Neural cell (in vitro differentiated cells): ENCODE measurements at regions not wholly inside any gene's neighbourhood (a gene's known extent, or its start where the extent isn't known, plus 50 kb on each side); places are given as distances from the start of the nearest gene placed in this dataset.

Source experiments
- H2AFZ ChIP-seq: fragments of 200-600, 300-800 bp; sonication (generic), shearing (Covaris generic); 2 replicates; pipeline ENCODE4 v1.6.0; 2014; ENCODE audit warnings: low read depth, mild to moderate bottlenecking, antibody characterized with exemption, low read length, moderate library complexity
- H3F3A ChIP-seq: fragments of 200-600 bp; shearing (Covaris generic); 2 replicates; pipeline ENCODE4 v1.6.1; 2016; ENCODE audit warnings: mild to moderate bottlenecking, moderate library complexity, mixed read lengths, antibody characterized with exemption, low read length; ENCODE audit not compliant: insufficient read depth, poor library complexity, severe bottlenecking
- H3K27ac ChIP-seq: fragments of 200-600, 300-800 bp; sonication (generic), shearing (Covaris generic); 2 replicates; pipeline ENCODE4 v1.5.1; 2014; ENCODE audit warnings: mild to moderate bottlenecking, low read length, moderate library complexity
- H3K27me3 ChIP-seq: fragments of 300-800, 200-600 bp; sonication (generic), shearing (Covaris generic); 2 replicates; pipeline ENCODE4 v1.6.0; 2014; ENCODE audit warnings: mild to moderate bottlenecking, low read depth, low read length, moderate library complexity; ENCODE audit not compliant: insufficient read depth
- H3K36me3 ChIP-seq: fragments of 300-800, 200-600 bp; sonication (generic), shearing (Covaris generic); 2 replicates; pipeline ENCODE4 v1.5.1; 2014; ENCODE audit warnings: mild to moderate bottlenecking, antibody characterized with exemption, low read length, moderate library complexity; ENCODE audit not compliant: insufficient read depth
- H3K4me2 ChIP-seq: fragments of 300-800, 200-600 bp; sonication (generic), shearing (Covaris generic); 2 replicates; pipeline ENCODE4 v1.6.0; 2014; ENCODE audit warnings: mild to moderate bottlenecking, low read length
- H3K4me3 ChIP-seq: fragments of 300-800, 200-600 bp; sonication (generic), shearing (Covaris generic); 2 replicates; pipeline ENCODE4 v1.5.1; 2014; ENCODE audit warnings: mild to moderate bottlenecking, low read length, moderate library complexity
- H3K79me2 ChIP-seq: fragments of 200-600 bp; shearing (Covaris generic); replicated peaks from 2 replicates; pipeline ENCODE4 v1.6.0; 2014; ENCODE audit warnings: mild to moderate bottlenecking, low read length, moderate library complexity; ENCODE audit not compliant: insufficient read depth
- H3K9ac ChIP-seq: fragments of 300-800, 200-600 bp; sonication (generic), shearing (Covaris generic); 2 replicates; pipeline ENCODE4 v1.6.1; 2016; ENCODE audit warnings: mild to moderate bottlenecking, low read length, mixed read lengths
- H3K9me2 ChIP-seq: fragments of 200-600 bp; shearing (Covaris generic); 2 replicates; pipeline ENCODE4 v1.6.1; 2016; ENCODE audit warnings: mild to moderate bottlenecking, low read length, mixed read lengths; ENCODE audit not compliant: insufficient read depth
- H3K9me3 ChIP-seq: fragments of 200-600, 300-800 bp; sonication (generic), shearing (Covaris generic); 2 replicates; pipeline ENCODE4 v1.6.1; 2016; ENCODE audit warnings: mild to moderate bottlenecking, mixed run types, low read length, moderate library complexity, mixed read lengths
- H4K20me1 ChIP-seq: fragments of 200-600 bp; shearing (Covaris generic); 2 replicates; pipeline ENCODE4 v1.6.1; 2016; ENCODE audit warnings: mild to moderate bottlenecking, mixed run types; ENCODE audit not compliant: insufficient read depth
- EP300 ChIP-seq: fragments of 450-650 bp; conservative IDR thresholded peaks from 2 replicates; pipeline ENCODE4 v1.6.1; 2014; ENCODE audit warnings: antibody characterized with exemption, mild to moderate bottlenecking, moderate library complexity; ENCODE audit not compliant: poor library complexity, severe bottlenecking
- EZH2 ChIP-seq: fragments of 200-600, 300-800 bp; shearing (Covaris generic), sonication (generic); IDR thresholded peaks from 2 replicates; pipeline ENCODE4 v1.6.1; 2014; ENCODE audit warnings: antibody characterized with exemption, low read length, borderline replicate concordance, mild to moderate bottlenecking; ENCODE audit not compliant: insufficient read depth, poor library complexity, severe bottlenecking
- MXI1 ChIP-seq: fragments of 450-650 bp; conservative IDR thresholded peaks from 2 replicates; pipeline ENCODE4 v1.6.1; 2014; ENCODE audit warnings: antibody characterized with exemption, mild to moderate bottlenecking; ENCODE audit not compliant: poor library complexity, severe bottlenecking
- POLR2AphosphoS5 ChIP-seq: IDR thresholded peaks from 2 replicates; pipeline ENCODE4 v1.6.1; 2012
- RAD21 ChIP-seq: fragments of 450-650 bp; conservative IDR thresholded peaks from 2 replicates; pipeline ENCODE4 v1.6.1; 2014; ENCODE audit warnings: antibody characterized with exemption, mild to moderate bottlenecking, moderate library complexity
- SMC3 ChIP-seq: fragments of 450-650 bp; conservative IDR thresholded peaks from 2 replicates; pipeline ENCODE4 v1.6.1; 2014; ENCODE audit warnings: antibody characterized with exemption, mild to moderate bottlenecking, moderate library complexity; ENCODE audit not compliant: poor library complexity
- TAF1 ChIP-seq: IDR thresholded peaks from 2 replicates; pipeline ENCODE4 v1.6.1; 2012; ENCODE audit warnings: low read depth
- TF ChIP-seq, protein P1 (sequence below): fragments of 450-650 bp; IDR thresholded peaks from 2 replicates; pipeline ENCODE4 v1.5.1; 2014; ENCODE audit warnings: antibody characterized with exemption, mild to moderate bottlenecking, moderate library complexity; ENCODE audit not compliant: poor library complexity, severe bottlenecking
- TF ChIP-seq, protein P2 (sequence below): IDR thresholded peaks from 2 replicates; pipeline ENCODE4 v1.6.1; 2012; ENCODE audit warnings: borderline replicate concordance

DNA sequence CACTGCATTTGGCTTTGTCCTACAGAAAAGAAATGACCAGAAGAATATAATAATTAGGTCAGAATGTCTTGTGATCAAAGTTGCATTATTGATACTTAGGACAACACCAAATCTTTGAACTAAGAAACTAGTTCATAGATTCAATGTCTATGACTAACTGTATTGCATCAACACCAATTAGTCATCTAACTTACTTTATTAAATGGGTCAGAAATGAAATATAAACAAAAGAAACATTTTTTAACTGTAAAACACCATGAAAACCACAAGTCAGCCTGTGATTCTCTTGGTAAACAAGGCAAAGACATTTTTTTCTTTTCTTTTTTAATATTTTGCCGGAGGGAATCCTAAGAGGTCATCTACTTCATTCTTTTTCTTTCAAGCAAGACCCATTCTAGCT is 114.1 kb upstream of the HDDC2 start:
- no peaks in the 10 kb centered on the region for H3K27me3 ChIP-seq
- no peaks in the 10 kb centered on the region for H4K20me1 ChIP-seq
- no peaks in the 10 kb centered on the region for H3K36me3 ChIP-seq
- H3K9ac ChIP-seq, result no peak overlapping the region
- no peak overlapping the region for H3K4me2 ChIP-seq
- TF ChIP-seq, protein P1, sequence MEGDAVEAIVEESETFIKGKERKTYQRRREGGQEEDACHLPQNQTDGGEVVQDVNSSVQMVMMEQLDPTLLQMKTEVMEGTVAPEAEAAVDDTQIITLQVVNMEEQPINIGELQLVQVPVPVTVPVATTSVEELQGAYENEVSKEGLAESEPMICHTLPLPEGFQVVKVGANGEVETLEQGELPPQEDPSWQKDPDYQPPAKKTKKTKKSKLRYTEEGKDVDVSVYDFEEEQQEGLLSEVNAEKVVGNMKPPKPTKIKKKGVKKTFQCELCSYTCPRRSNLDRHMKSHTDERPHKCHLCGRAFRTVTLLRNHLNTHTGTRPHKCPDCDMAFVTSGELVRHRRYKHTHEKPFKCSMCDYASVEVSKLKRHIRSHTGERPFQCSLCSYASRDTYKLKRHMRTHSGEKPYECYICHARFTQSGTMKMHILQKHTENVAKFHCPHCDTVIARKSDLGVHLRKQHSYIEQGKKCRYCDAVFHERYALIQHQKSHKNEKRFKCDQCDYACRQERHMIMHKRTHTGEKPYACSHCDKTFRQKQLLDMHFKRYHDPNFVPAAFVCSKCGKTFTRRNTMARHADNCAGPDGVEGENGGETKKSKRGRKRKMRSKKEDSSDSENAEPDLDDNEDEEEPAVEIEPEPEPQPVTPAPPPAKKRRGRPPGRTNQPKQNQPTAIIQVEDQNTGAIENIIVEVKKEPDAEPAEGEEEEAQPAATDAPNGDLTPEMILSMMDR, result no peak
- TF ChIP-seq RAD21, result no peak
- no peak for TF ChIP-seq EZH2
- TF ChIP-seq MXI1, result no peak
- TF ChIP-seq SMC3, result no peak
- no peak for TF ChIP-seq POLR2AphosphoS5
- TF ChIP-seq, protein P2, sequence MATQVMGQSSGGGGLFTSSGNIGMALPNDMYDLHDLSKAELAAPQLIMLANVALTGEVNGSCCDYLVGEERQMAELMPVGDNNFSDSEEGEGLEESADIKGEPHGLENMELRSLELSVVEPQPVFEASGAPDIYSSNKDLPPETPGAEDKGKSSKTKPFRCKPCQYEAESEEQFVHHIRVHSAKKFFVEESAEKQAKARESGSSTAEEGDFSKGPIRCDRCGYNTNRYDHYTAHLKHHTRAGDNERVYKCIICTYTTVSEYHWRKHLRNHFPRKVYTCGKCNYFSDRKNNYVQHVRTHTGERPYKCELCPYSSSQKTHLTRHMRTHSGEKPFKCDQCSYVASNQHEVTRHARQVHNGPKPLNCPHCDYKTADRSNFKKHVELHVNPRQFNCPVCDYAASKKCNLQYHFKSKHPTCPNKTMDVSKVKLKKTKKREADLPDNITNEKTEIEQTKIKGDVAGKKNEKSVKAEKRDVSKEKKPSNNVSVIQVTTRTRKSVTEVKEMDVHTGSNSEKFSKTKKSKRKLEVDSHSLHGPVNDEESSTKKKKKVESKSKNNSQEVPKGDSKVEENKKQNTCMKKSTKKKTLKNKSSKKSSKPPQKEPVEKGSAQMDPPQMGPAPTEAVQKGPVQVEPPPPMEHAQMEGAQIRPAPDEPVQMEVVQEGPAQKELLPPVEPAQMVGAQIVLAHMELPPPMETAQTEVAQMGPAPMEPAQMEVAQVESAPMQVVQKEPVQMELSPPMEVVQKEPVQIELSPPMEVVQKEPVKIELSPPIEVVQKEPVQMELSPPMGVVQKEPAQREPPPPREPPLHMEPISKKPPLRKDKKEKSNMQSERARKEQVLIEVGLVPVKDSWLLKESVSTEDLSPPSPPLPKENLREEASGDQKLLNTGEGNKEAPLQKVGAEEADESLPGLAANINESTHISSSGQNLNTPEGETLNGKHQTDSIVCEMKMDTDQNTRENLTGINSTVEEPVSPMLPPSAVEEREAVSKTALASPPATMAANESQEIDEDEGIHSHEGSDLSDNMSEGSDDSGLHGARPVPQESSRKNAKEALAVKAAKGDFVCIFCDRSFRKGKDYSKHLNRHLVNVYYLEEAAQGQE, result no peak
- TF ChIP-seq EP300, result no peak
- no peak for TF ChIP-seq TAF1
- H3F3A ChIP-seq, result no peaks in the 10 kb centered on the region
- H3K79me2 ChIP-seq, result no peaks in the 10 kb centered on the region
- no peak overlapping the region for H3K27ac ChIP-seq
- H3K9me3 ChIP-seq, result no peaks in the 10 kb centered on the region
- H3K9me2 ChIP-seq, result no peaks in the 10 kb centered on the region
- H2AFZ ChIP-seq, result no peak overlapping the region
- H3K4me3 ChIP-seq, result no peak overlapping the region

DNA sequence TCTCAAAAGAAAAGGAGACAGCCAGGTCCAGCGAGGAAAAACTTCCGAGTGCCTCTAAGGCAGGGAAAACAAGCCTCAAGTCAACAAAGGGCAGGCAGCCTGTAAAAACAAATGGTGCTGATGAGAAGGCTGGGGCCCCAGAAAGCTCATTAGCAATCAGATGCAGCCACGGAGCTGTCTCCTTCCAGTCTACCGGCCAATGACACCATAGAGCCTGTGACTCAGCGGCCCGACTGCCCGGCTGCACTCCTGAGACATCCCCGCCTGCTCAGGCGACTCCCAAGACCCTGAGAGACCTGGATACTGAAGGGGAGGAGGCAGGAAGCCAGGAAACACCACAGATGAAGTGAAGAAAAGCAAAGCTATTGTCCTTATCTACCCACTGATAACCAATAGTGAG is 120.1 kb upstream of the HDDC2 start:
- no peak overlapping the region for H2AFZ ChIP-seq
- H3K27ac ChIP-seq, result no peak overlapping the region
- no peaks in the 10 kb centered on the region for H3K9me2 ChIP-seq
- H3K27me3 ChIP-seq, result no peaks in the 10 kb centered on the region
- TF ChIP-seq RAD21, result no peak
- TF ChIP-seq MXI1, result no peak
- TF ChIP-seq EZH2, result no peak
- TF ChIP-seq, protein P2, result no peak
- TF ChIP-seq, protein P1, result no peak
- TF ChIP-seq EP300, result no peak
- no peak for TF ChIP-seq POLR2AphosphoS5
- TF ChIP-seq TAF1, result no peak
- no peak for TF ChIP-seq SMC3
- no peaks in the 10 kb centered on the region for H3K9me3 ChIP-seq
- H3K4me2 ChIP-seq, result no peak overlapping the region
- no peaks in the 10 kb centered on the region for H3K79me2 ChIP-seq
- no peaks in the 10 kb centered on the region for H4K20me1 ChIP-seq
- H3F3A ChIP-seq, result no peaks in the 10 kb centered on the region
- no peaks in the 10 kb centered on the region for H3K36me3 ChIP-seq
- no peak overlapping the region for H3K4me3 ChIP-seq
- no peak overlapping the region for H3K9ac ChIP-seq
